ENCODE measurements at regions not wholly inside any gene's neighbourhood (a gene's known extent, or its start where the extent isn't known, plus 50 kb on each side); places are given as distances from the start of the nearest gene placed in this dataset.

GRCh38 chr12:3938042-3938544, 64.9 kb upstream of the PARP11 start:
- POLR2A ChIA-PET, result no interaction called here
- H3K27ac ChIP-seq (ENCODE audit: low read length), result no peak overlapping the region
- intact Hi-C loops (cut with micrococcal nuclease; ENCODE audit: unreplicated experiment), result no loop called here
- CTCF ChIA-PET, result no interaction called here
- H3K9me3 ChIP-seq (ENCODE audit: control insufficient read depth, insufficient read depth, low read depth, low read length), result no peaks in the 10 kb centered on the region
- peaks cover 2% of the 10 kb centered on the region; the same call in 1 of the 2 replicates for H3K27me3 ChIP-seq (ENCODE audit: control insufficient read depth, insufficient read depth, low read length)
- no peak for DNase-seq (ENCODE audit: low read depth, low spot score)
- H3K4me1 ChIP-seq (ENCODE audit: control insufficient read depth, insufficient read depth, low read length), result no peaks in the 10 kb centered on the region
- H3K36me3 ChIP-seq (ENCODE audit: control insufficient read depth, insufficient read depth, low read length), result no peaks in the 10 kb centered on the region
- in situ Hi-C loops (cut with HindIII; ENCODE audit: low pct_unique_long_range_greater_than_20kb, low sequenced_read_pairs), result no loop called here
- ATAC-seq, result no peak
- no peak overlapping the region for H3K4me3 ChIP-seq (ENCODE audit: low read depth in 2 of 2, low read length in 2 of 2)
- BruUV-seq (replicated peaks), result no TSS peak
- TF ChIP-seq, protein P1, sequence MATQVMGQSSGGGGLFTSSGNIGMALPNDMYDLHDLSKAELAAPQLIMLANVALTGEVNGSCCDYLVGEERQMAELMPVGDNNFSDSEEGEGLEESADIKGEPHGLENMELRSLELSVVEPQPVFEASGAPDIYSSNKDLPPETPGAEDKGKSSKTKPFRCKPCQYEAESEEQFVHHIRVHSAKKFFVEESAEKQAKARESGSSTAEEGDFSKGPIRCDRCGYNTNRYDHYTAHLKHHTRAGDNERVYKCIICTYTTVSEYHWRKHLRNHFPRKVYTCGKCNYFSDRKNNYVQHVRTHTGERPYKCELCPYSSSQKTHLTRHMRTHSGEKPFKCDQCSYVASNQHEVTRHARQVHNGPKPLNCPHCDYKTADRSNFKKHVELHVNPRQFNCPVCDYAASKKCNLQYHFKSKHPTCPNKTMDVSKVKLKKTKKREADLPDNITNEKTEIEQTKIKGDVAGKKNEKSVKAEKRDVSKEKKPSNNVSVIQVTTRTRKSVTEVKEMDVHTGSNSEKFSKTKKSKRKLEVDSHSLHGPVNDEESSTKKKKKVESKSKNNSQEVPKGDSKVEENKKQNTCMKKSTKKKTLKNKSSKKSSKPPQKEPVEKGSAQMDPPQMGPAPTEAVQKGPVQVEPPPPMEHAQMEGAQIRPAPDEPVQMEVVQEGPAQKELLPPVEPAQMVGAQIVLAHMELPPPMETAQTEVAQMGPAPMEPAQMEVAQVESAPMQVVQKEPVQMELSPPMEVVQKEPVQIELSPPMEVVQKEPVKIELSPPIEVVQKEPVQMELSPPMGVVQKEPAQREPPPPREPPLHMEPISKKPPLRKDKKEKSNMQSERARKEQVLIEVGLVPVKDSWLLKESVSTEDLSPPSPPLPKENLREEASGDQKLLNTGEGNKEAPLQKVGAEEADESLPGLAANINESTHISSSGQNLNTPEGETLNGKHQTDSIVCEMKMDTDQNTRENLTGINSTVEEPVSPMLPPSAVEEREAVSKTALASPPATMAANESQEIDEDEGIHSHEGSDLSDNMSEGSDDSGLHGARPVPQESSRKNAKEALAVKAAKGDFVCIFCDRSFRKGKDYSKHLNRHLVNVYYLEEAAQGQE (IDR thresholded peaks at IDR 0.05; ENCODE audit: insufficient read depth in 1 of 2, low read depth in 2 of 2, low read length in 1 of 2), result no peak
- TF ChIP-seq CTCF (IDR thresholded peaks at IDR 0.05) (no peak), TCF7L2 (IDR thresholded peaks at IDR 0.05; ENCODE audit: low read depth, low read length) (no peak), SIN3A (IDR thresholded peaks at IDR 0.05; ENCODE audit: borderline replicate concordance, insufficient read depth, low read depth, low read length) (no peak), POLR2AphosphoS5 (IDR thresholded peaks at IDR 0.05; ENCODE audit: low read depth, low read length) (no peak)

DNA sequence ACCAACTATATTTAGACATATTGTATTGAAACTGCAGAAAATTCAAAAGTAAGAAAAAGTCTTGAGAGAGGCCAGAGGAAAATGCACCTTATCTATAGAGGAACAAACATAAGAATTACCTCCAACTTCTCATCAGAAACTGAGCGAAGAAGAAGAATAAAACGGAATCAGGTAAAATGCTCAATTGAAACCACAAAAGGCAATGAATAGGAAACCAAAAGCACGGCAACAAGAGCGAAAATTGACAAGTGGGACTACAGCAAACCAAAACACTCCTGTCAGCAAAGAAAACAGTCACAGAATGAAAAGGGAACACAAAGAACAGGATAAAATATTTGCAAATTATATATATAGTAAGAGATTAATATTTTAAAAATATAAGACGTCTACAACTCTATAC, 61.9 kb upstream of the PARP11 start:
- Histone ChIP-seq H3K4me1 (ENCODE audit: control insufficient read depth, insufficient read depth, low read length) (no peaks in the 10 kb centered on the region; the same call in 1 of the 2 replicates), H3K9me3 (ENCODE audit: control insufficient read depth, insufficient read depth, low read depth, low read length) (no peaks in the 10 kb centered on the region), H3K4me3 (ENCODE audit: low read depth in 2 of 2, low read length in 2 of 2) (no peak overlapping the region), H3K36me3 (ENCODE audit: control insufficient read depth, insufficient read depth, low read length) (no peaks in the 10 kb centered on the region), H3K27me3 (ENCODE audit: control insufficient read depth, insufficient read depth, low read length) (peaks cover 2% of the 10 kb centered on the region; the same call in 1 of the 2 replicates), H3K27ac (ENCODE audit: low read length) (no peak overlapping the region)
- in situ Hi-C loops (cut with HindIII; ENCODE audit: low pct_unique_long_range_greater_than_20kb, low sequenced_read_pairs), result no loop called here
- intact Hi-C loops (cut with micrococcal nuclease; ENCODE audit: unreplicated experiment), result no loop called here
- ChIA-PET POLR2A (no interaction called here), CTCF (no interaction called here)
- BruUV-seq (replicated peaks), result no TSS peak
- DNase-seq (ENCODE audit: low read depth, low spot score), result no peak
- no peak for ATAC-seq
- TF ChIP-seq SIN3A (IDR thresholded peaks at IDR 0.05; ENCODE audit: borderline replicate concordance, insufficient read depth, low read depth, low read length), result no peak
- TF ChIP-seq, protein P1 (IDR thresholded peaks at IDR 0.05; ENCODE audit: insufficient read depth in 1 of 2, low read depth in 2 of 2, low read length in 1 of 2), result no peak
- TF ChIP-seq POLR2AphosphoS5 (IDR thresholded peaks at IDR 0.05; ENCODE audit: low read depth, low read length), result no peak
- no peak for TF ChIP-seq TCF7L2 (IDR thresholded peaks at IDR 0.05; ENCODE audit: low read depth, low read length)
- no peak for TF ChIP-seq CTCF (IDR thresholded peaks at IDR 0.05)
